Right kidney (tissue), 1 donor: ENCODE measurements at regions not wholly inside any gene's neighbourhood (a gene's known extent, or its start where the extent isn't known, plus 50 kb on each side); places are given as distances from the start of the nearest gene placed in this dataset.
"Not testable (repeated sequence)": the region's sequence is repeated elsewhere in the genome, so short reads cannot be mapped to it uniquely, and the experiment has no call there.

Experiments
- DNase-seq: peaks from one replicate; pipeline ENCODE4 v3.0.0-alpha.2; 2016

DNA sequence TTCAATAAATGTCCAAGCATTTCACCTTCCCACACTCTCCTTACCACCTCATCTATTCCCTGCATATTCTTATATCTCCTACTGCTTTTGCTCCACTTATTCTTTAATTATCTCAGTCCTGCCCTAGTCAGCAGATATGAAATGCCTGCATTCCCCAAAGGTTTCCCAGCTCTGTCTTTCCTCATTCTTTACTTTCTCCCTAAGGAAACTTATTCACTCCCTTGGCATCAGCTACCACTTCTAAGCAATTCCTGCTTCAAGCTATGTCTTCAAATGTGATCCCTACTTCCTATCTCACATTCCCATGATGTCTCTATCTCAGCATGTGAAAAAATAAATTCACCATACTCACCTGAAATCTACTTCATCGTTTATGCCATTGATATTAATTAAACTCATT lies 111.8 kb downstream of the CAPZA3 start:
- DNase-seq, result no peak

- DNase-seq, result no peak
Observed at GRCh38 chr12:18850752-18851151, 112.8 kb downstream of the CAPZA3 start.

DNA sequence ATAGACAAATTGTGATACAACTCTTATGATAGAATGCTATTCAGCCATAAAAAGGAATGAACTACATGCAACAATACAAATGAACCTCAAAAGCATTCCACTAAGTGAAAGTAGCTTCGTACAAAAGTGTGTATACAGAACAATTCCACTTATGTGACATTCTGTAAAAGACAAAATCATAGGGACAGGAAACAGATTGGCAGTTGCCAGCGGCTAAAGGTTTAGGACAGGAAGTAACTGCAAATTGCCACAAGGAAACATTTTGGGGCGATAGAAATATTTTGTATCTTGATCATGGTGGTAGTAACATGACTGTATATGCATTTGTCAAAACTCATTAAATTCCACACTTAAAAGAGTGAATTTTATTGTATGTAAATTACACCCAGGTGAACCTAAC lies 113.4 kb downstream of the CAPZA3 start:
- DNase-seq, result no peak

DNA sequence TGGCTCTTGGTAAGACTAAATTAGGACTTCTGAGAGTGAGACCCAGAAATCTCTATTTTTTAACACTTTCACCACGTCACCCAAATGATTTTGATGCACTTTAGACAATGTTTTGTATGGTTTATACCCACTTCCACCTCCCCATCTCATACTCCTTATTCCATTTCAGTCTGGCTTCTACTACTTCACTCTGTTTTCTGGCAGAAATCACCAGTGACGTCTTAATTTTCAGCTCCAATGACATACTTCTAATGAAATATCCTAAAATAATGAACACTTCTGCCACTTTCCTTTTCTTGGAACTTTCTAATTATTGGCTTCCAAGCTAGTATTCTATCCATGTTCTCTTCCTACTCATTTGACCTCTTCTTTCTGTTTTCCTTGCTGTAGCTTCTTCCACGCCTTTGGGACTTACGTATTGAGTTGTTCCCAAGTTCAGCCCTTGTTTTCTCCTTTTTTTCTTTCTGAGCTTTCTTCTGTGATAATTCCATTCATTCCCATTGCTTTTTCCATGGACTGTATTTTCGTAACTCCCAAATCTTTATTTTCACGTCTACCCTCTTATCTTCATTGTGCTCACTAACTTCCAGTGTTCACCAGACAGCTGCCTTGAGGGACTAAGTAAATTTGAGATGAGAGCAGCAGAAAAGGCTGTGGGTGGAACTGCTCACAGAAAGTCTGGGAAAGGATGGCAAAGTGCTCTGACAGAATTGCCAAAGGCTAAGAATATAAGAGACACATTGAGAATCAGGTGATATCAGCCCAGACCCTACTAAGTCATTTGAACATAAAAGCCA lies 115.8 kb downstream of the CAPZA3 start:
- DNase-seq, result no peak

- no peak for DNase-seq
Observed at GRCh38 chr12:18857656-18858055, 119.7 kb downstream of the CAPZA3 start.

GRCh38 chr12:18859400-18859799 lies 121.5 kb downstream of the CAPZA3 start:
- no peak for DNase-seq

DNA sequence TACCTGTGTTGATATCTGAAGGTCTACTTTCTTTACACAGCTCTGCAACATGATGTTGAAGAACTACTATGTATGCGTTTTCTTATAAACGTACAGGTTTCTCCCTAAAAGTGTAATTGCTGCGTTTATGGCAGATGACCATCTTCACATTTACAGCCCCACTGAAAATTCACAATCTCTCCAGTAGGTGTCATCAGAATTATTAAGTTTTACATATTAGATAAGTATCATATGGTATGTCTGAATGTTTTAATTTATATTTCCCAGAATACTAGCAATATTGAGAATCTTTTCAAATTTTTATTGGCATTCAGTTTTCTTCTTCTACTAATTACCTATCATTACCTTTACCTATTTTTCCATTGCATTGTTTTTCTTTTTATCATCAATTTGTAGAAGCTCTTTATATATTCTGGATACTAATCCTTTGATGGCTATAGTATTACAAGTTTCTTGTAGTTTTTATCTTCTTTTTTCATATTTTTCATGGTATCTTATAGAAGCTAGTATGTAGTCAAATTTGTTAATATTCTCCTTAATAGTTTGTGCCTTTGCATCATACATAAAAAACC lies 123.5 kb downstream of the CAPZA3 start:
- no peak for DNase-seq

DNA sequence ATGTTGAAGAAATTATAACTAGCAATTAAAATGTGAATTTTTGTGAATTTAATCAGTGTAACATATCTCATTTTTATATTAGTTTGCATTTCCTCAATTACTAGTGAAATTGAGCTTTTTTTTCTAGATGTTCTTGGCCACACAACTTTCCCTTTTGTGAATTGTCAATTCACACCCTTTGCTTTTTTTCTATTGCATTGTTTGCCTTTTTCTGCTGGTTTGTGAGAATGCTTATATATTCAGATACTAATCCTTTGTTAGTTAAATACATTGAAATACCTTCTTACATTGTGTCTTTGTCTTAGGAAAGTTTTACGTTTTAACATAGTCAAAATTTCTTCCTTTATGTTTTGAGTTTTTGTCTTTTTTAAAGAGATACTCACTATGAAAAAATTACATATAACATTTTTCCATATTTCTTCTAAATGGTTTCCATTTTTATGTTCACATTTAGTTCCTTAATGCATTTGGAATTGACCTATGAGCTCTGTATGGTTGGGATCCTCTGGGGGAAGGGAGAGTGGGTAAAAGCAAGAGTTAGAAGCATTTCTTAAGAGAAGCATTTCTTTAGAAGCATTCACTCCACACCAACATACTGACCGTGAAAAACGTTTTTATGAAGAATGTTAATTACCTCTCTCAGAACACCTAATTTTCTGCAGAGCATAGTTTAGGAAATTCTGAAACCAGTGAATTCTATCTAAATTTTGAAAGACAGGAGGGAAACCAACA lies 126.0 kb downstream of the CAPZA3 start:
- no peak for DNase-seq

DNA sequence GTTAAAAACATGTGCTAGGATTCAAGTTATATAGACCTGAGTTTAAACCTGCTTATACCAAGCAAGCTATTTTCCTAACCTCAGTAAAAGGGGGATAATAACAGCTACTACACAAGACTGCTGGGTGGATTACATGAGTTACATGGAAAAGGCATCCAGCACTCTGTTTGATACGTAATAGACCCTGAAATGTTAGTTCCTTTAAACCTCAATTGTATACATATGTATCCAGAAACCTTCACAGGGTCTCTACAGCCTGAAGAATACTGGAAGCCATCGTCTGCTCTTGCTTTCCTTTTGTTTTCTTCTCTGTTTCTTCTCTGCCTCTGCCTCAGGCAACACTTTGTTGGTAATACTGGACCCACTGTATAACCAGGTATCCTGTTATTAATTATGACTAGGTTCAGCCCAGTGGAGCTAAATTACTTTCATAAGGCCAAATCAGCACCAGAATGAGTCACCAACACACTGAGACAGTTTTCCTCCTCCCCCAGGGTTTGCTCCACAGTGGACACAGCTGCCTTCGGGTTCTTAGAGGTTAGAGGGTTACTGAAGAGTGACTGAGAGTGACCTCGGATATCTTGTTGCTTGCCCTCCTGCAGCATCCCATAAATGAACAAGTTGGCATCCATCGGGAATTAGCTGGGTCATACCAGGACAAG lies 127.1 kb downstream of the CAPZA3 start:
- no peak for DNase-seq

DNA sequence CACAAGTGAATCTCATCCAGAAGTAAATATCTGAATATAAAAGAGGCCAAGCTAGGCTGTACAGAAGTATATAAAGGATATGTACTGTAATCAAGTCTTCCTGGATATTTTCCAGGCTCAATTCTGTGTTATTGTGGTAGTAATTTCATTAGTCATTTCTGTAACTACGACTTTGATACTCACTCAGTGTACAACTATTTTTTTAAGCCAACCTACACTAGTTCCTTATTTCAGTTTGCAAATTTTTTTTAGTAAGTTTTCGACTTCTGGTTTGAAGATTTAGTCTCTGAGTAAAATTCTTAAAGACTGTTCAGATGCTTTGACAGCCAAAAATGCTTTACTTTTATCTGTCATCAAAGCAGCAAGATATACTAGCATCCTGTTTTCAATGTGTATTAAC lies 130.8 kb downstream of the CAPZA3 start:
- no peak for DNase-seq

DNA sequence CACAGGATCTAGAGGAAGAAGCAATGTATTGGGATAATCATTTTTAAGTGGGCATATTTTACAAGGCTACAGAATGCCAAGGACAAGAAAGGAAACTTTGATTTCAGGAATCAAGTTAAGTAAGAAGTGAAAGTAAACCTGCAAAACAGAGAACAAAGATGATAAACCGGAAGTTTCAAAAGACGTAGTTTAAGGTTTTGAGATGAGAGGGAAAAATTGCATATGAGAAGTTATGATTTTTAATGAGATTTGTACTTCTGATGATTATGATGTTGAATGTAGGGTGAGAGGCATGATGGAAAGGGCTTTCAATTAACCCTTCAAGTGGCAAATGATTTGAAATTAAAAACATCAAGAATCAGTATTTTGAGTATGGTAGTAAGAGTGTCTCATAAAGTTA lies 134.9 kb downstream of the CAPZA3 start:
- DNase-seq, result no peak

DNA sequence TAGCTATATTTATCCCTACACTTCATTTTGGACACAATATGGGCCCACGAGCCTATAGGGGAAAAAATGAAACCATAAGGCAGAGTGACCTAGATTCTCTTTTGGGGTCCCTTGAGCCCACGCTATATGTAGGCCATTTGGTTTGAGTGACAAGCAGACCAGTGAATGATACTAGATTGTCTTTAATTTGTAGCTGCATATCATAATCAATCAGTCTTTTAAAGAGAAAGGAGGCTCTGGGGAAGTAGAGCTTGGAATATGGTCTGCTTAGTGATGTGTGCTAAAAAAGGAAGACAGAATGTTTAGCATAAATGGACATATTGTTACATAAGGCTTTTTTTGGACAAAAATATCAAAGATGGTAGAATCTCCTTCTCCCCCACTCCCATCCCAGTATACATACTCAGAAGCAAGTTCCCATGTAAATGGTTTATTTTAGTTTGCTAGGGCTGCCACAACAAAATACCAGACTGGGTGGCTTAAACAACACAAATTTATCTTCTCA lies 140.8 kb downstream of the CAPZA3 start:
- no peak for DNase-seq

DNA sequence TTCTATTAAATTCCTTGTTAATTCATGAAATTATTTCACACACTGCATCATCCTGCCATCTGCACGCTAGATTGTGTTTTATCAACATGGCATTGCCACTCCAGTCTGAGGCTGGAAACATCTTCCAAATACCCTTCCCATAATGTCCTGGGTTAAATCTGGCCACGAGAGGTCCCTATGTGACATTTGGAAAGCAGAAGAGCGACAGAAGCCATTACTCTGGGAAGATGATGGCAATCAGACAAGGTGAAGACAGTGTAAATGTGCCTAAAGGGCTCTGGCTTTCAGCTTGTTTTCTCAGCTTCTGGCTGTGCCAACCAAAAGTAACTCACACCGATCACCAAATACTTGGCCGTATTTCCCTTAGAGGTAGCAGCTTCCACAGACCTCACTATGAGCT lies 144.8 kb downstream of the CAPZA3 start:
- no peak for DNase-seq

DNA sequence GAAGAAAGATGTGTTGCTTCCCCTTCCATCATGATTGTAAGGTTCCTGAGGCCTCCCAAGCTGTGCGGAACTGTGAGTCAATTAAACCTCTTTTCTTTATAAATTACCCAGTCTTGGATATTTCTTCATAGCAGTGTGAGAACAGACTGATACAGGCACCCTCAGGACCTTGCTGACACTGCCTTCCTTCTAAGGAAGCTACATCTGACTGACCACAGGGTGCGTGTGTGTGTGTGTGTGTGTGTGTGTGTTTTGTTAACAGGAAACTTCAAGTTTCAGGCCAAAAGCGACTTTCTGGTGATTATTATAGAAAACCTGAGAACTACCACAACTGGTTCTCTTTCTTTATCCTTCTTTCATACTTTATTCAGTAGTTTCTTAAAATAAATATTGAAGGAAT lies 149.0 kb downstream of the CAPZA3 start:
- DNase-seq, result no peak

DNA sequence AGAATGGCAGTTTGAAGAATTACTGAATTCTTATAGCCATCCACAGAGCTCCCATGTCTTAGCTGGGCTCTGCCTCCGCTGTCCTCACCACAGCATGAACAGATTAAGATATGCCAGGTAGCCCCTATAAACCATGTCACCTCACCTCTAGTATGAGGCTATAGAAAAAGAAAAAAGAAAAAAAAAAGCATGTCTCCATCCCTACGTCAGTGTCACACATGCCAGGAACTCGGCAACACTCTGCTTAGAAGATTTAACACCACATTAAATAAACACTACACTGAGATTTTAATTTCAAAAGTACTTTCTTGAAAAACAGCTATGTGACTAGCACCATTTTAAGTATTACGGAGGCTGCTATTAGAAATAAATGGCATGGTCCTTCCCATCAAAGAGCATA lies 149.4 kb downstream of the CAPZA3 start:
- no peak for DNase-seq

GRCh38 chr12:18888047-18888446 lies 150.1 kb downstream of the CAPZA3 start:
- DNase-seq, result no peak

DNA sequence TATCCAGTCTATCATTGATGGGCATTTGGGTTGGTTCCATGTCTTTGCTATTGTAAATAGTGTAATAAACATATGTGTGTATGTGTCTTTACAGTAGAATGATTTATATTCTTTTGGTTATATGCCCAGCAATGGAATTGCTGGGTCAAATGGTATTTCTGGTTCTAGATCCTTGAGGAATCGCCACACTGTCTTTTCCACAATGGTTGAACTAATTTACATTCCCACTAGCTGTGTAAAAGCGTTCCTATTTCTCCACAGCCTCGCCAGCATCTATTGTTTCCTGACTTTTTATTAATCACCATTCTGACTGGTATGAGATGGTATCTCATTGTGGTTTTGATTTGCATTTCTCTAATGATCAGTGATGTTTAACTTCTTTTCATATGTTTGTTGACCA lies 152.7 kb downstream of the CAPZA3 start:
- DNase-seq, result not testable (repeated sequence)

GRCh38 chr12:18895540-18895939 lies 157.6 kb downstream of the CAPZA3 start:
- DNase-seq, result no peak

GRCh38 chr12:18895946-18896345 lies 158.0 kb downstream of the CAPZA3 start:
- no peak for DNase-seq

DNA sequence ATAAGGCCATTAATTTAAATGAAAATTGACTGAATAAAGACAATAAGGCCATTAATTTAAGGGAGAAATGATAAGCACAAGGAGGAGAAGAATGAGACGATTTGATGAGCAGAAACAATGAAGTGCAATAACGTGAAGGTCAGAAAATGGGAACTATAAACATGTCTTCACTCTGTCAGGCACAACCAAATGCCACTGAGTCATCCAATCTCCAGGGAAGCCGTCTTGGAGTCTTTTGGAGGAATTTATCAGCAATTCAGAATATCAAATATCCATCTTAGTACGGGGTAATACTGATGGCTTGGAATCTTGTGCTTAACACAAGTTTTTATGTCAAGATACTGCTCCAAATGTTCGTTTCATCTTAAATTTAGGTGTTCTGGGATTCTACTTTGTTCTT lies 159.9 kb downstream of the CAPZA3 start:
- no peak for DNase-seq

DNA sequence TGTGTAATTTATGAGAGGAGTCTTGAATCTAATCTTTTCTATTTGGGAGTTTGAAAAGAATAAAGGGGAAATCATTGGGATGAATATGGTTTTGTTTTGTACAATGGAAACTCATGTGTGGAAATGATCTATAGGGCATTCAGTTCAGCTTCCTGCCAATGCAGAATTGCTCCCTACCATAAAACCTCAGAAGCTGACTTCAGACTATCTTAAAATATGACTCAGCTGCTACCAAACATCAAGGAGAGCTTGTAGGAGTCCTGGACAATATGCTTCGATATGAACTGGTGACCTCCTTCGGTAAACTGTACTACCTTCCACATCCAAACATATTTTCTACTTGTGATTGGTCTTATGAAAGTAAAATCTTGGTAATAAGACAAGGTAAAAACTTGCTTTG lies 160.6 kb downstream of the CAPZA3 start:
- DNase-seq, result no peak

DNA sequence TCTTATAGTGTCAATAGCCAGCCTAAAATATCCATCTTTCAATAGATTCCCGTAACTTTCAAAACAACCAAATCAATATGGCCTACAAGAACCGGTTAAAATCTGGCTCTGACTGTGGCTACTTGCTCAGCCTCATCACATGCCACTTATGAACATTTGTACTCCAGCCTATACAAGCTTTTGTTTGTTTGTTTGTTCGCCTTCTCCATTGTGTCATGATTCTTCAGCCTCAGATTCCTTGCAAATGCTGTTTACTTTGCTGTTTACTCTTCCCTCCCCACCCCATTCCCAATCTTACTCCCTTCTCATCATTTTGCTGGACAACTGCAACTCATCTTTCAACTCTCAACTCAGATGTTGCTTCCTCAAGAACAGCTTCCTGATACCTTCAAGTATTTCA lies 161.2 kb downstream of the CAPZA3 start:
- DNase-seq, result no peak
